ENCODE measurements at regions not wholly inside any gene's neighbourhood (a gene's known extent, or its start where the extent isn't known, plus 50 kb on each side); places are given as distances from the start of the nearest gene placed in this dataset.

DNA sequence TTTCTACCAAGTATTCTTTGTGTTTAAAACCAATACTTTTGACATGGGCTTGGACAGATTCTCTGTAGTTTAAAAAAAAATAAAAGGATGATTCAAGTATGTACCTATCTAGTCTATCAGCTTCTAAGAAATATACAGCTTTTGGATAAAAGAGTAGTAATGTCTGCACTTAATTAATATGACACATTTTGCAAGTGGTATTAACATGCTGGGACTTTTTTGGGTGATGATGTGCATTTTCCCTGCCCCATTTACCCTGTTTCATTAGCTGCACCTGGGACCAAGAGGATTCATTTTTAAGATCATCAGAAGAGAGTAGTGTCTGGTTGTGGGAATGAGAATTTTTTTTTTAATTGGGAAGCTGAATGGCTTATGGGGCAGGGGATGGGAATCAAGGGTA, 236.2 kb upstream of the KLF14 start:
- no peak for DNase-seq (ENCODE audit: low spot score)

GRCh38 chr7:130970696-130971095, 236.7 kb upstream of the KLF14 start:
- no peak for DNase-seq (ENCODE audit: low spot score)

- DNase-seq (ENCODE audit: low spot score), result no peak
Measured at GRCh38 chr7:130971297-130971696, 237.3 kb upstream of the KLF14 start.

GRCh38 chr7:130972201-130972600, 238.2 kb upstream of the KLF14 start:
- DNase-seq (ENCODE audit: low spot score), result no peak

GRCh38 chr7:130973637-130974036, 239.6 kb upstream of the KLF14 start:
- no peak for DNase-seq (ENCODE audit: low spot score)

DNA sequence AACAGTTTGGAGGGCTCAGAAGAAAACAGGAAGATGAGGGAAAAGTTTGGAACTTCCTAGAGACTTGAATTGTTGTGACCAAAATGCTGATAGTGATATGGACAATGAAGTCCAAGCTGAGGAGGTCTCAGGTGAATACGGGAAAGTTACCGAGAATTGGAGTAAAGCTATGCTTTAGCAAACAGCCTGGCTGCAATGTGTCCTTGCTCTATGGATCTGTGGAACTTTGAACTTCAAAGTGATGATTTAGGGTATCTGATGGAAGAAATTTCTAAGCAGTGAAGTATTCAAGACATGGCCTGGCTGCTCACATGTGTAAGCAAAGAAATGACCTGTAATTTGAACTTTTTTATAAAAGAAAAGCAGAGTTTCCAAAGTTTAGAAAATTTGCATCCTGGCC, 240.2 kb upstream of the KLF14 start:
- no peak for DNase-seq (ENCODE audit: low spot score)

GRCh38 chr7:130974794-130975193, 240.8 kb upstream of the KLF14 start:
- DNase-seq (ENCODE audit: low spot score), result no peak

DNA sequence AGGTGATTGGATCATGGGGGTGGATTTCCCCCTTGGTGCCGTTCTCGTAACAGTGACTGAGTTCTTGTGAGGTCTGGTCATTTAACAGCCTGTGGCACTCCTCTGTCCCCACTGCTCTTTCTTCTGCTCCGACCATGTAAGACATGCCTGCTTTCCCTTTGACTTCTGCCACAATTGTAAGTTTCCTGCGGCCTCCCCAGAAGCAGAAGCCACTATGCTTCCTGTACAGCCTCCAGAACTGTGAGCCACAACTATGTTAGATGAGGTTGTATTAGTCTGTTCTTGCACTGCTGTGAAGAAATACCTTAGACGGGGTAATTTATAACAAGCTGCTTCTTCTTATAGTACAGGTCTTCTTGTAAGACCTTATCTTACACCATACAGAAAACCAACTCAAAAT, 241.7 kb upstream of the KLF14 start:
- DNase-seq (ENCODE audit: low spot score), result no peak

GRCh38 chr7:130982160-130982638, 248.2 kb upstream of the KLF14 start:
- no peak for DNase-seq (ENCODE audit: low spot score)

GRCh38 chr7:130982651-130983050, 248.6 kb upstream of the KLF14 start:
- DNase-seq (ENCODE audit: low spot score), result no peak

DNA sequence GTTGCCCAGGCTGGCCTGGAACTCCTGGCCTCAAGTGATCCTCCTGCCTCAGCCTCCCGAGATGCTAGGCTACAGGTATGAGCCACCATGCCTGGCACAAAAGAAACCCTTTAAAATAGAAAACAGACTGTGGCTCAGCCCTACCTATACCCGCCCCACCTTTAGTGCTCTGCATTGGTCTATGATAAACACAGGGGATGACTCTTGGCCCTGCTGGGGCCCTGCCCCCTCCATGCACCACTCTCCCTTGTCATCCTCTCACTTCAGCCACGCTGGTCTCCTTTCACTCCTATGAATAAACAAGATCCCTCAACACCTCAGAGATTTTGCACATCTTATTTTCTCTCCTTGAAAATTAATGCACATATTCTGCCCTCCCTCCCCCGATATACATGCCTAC, 251.4 kb upstream of the KLF14 start:
- DNase-seq (ENCODE audit: low spot score), result no peak

DNA sequence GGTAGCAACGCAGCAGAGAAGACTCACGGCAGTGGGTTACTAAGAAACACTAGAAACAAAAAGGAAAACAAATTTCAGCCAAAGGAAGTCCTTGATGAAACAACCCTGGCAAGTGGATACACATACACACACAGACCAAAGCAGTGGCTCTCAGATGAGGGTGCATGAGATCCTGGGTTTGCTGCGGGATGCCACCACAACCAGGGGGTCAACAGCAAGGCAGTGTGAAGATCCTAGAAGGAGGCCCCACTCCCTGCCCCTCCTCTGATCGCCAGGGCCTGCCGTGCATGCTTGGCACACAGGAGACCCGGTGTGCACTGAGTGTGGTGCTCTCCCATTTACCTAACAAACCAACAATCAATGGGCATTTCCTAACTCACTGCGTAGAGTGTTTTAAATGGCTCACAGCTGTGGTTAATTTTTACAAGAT, 252.3 kb upstream of the KLF14 start:
- DNase-seq (ENCODE audit: low spot score), result no peak

DNA sequence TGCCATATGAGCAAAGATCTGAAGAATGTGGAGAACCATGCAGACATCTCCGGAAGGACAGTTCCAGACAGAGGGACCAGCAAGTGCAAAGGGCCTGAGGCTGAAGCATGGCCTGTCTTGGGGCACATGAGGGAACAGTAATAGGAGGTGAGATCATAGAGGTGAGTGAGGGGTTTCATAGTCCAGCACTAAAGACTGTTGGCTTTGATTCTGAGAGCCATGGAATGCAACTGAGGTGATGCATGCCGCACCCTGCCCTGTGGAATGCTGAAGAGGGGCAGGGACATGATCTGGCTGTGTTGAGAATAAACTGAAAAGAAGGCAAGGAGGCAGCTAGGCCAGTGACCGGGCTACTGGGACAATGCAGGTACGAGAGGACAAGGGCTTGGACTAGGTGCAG, 253.1 kb upstream of the KLF14 start:
- DNase-seq (ENCODE audit: low spot score), result no peak

GRCh38 chr7:130988443-130988842, 254.4 kb upstream of the KLF14 start:
- no peak for DNase-seq (ENCODE audit: low spot score)

DNA sequence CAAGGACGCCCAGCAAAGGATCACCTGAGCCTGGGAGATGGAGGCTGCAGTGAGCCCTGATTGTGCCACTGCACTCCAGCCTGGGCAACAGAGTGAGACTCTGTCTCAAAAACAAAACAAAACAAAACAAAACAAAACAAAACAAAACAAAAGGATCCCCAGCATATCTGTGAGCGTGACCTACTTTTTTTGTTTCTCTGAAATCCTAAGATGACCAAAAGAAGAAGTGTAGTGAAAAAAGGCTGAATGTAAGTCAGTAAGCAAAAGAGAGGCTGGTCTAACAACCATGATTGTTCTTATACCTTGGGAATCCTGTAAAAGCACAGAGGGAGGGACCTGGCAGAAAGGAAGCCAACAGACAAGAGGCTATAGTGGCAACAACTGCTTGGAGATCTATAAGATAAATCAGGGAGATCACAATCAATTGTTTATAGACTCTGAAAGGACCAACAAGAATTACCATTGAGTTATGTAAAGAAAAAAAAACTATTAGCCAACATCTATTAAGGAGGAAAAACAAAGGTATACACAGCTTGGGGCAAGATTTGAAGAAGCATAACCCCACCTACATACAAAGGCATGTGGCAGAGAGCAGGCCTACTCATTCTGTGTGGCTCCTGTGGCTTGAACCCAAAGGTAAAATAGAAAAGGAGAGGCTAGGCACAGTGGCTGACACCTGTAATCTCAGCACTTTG, 255.2 kb upstream of the KLF14 start:
- DNase-seq (ENCODE audit: low spot score), result no peak

GRCh38 chr7:130990178-130990832, 256.3 kb upstream of the KLF14 start:
- DNase-seq (ENCODE audit: low spot score), result no peak

DNA sequence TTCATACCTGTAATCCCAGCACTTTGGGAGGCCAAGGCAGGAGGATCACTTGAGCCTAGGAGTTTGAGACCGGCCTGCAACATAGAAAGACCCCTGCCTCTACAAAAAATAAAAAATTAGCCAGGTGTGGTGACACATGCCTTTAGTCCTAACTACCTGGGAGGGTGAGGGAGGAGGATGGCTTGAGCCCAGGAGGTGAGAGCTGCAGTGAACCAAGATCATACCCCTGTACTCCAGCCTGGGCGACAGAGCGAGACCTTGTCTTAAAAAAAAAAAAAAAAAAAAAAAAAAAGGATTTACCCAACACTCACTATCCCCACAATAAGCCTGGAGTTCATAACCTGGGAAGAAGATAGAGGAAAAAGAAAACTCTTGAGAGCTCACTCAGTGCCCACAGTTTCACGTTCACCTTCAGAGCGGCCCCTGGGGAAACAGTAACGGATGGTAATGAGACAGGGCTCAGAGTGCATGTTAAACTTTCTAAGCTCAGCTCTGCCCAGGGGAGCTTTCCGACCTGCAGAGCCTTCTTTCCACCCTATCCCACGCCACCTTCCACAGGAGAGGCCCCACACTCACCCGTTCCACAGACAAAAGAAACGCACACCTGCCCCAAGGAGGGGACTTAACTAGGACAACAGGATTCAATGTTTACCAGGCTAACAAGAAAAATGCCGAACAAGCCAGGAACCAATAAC, 259.8 kb upstream of the KLF14 start:
- DNase-seq (ENCODE audit: low spot score), result no peak

DNA sequence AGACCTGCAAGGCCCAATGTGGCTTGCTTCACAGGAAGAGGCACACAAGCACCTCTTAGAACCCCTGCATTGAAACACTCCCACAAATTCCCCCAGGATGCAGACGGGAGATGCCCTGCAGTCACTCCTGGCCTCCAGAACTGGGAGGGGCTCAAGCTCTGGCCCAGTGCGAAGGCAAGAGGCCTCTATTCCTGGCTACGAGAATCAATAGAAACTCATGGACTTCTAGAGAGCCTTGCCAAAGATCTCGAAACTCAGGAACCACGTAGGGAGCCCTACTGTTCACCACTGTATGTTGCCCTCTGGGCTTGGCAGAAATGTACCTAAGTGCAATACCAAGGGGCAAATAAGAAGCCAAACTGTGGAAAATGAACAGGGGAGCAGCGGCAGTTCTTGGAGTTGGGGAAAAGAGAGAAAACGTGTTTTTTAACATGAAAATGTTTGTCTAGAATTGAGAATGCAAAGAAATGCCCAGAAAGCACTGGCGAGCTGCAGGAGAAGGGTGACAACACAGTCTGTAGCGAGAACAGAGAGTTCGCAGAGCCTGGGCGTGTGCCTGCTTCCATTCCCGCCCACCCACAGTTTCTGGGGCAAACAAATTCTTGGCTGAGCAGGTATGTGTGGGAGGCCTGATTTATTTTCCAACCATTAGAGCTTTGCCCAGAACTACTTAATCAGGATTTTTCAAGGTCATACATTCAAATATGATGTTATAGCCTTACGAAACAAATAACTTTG, 260.5 kb upstream of the KLF14 start:
- no peak for DNase-seq (ENCODE audit: low spot score)

- DNase-seq (ENCODE audit: low spot score), result no peak
Measured at GRCh38 chr7:130995252-130996081, 261.5 kb upstream of the KLF14 start.

DNA sequence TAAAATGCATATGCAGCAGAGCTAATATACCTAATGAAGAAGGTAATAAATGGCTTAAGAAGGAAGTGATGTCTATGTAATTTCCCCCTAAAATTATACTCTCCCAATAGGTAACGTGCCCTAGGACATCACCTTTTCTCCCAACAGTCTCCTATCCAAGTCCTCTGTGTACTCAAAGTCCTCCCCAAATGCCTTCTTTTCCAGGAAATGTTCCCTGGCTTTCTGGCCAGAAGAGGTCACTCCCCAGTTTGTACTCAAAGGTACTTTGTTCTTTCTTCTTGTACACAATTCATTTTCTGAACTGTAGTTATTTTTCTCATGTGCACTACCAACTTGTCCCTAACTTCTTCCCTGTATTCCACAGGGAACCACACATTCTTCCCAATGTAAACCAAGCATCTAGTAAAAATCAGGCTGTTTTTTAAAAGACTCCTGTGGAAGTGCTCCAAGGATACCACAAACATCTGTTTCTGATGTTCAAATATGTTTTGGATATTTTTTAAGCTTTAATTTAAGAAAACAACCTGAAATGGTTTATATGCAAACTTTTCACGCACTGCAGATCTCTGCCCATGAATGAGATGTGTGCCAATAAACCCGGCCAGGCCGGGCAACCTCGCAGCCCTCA, 262.3 kb upstream of the KLF14 start:
- no peak for DNase-seq (ENCODE audit: low spot score)

- no peak for DNase-seq (ENCODE audit: low spot score)
Measured at GRCh38 chr7:130996833-130997231, 262.8 kb upstream of the KLF14 start.
